ENCODE measurements at regions not wholly inside any gene's neighbourhood (a gene's known extent, or its start where the extent isn't known, plus 50 kb on each side); places are given as distances from the start of the nearest gene placed in this dataset.

DNA sequence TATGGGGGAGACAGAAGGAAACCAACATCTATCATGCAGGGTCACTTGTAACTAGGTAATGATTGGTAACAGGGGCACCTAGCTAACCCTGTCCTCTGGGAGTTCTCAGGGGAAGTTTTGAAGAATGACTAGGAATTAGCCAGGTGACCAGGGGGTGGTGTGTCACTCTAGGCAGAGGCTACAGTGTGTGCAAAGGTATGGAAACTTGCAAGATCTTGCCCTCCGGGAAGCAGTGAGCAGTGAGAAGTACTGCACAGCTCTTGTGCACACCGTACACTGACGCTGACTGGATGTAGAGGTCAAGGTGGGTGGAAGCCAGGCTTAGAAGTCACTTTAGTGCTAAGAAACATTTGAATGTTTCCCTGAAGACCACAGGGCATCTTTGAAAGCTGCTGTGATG is 62.9 kb upstream of the LMO4 start:
- Histone ChIP-seq H3K27me3 (ENCODE audit: low read depth) (no peaks in the 10 kb centered on the region), H3K4me1 (no peaks in the 10 kb centered on the region), H3K27ac (replicated peaks) (no peak overlapping the region), H3K36me3 (no peaks in the 10 kb centered on the region), H3K9me3 (replicated peaks) (no peaks in the 10 kb centered on the region), H3K4me3 (no peak overlapping the region)
- intact Hi-C loops (cut with micrococcal nuclease): no loop called here
- DNase-seq: no peak
- TF ChIP-seq, protein P1, sequence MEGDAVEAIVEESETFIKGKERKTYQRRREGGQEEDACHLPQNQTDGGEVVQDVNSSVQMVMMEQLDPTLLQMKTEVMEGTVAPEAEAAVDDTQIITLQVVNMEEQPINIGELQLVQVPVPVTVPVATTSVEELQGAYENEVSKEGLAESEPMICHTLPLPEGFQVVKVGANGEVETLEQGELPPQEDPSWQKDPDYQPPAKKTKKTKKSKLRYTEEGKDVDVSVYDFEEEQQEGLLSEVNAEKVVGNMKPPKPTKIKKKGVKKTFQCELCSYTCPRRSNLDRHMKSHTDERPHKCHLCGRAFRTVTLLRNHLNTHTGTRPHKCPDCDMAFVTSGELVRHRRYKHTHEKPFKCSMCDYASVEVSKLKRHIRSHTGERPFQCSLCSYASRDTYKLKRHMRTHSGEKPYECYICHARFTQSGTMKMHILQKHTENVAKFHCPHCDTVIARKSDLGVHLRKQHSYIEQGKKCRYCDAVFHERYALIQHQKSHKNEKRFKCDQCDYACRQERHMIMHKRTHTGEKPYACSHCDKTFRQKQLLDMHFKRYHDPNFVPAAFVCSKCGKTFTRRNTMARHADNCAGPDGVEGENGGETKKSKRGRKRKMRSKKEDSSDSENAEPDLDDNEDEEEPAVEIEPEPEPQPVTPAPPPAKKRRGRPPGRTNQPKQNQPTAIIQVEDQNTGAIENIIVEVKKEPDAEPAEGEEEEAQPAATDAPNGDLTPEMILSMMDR (IDR thresholded peaks at IDR 0.05; ENCODE audit: borderline replicate concordance): no peak

DNA sequence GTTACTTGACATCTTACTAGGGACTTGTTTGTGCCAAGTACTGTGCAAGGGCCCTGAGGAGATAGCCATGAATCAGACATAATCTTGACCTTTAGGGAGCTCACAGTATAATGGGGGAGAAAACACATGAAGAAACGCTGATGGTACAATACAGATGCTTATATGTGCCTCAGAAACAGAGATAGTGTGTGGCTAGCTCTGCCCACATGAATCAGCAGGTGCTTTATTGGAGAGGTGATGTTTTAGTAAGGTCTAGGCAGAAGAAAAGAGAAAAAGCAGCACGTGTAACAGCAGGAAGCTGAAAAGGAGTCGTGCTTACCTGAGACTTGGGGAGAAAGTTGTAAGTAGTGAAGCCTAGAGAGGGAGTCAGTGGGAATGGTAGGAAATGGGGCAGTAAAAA is 60.6 kb upstream of the LMO4 start:
- H3K9me3 ChIP-seq (replicated peaks): no peaks in the 10 kb centered on the region
- no peaks in the 10 kb centered on the region for H3K36me3 ChIP-seq
- intact Hi-C loops (cut with micrococcal nuclease): no loop called here
- DNase-seq: no peak
- H3K27ac ChIP-seq (replicated peaks): no peak overlapping the region
- no peaks in the 10 kb centered on the region for H3K4me1 ChIP-seq
- TF ChIP-seq, protein P1 (IDR thresholded peaks at IDR 0.05; ENCODE audit: borderline replicate concordance): no peak
- H3K27me3 ChIP-seq (ENCODE audit: low read depth): no peaks in the 10 kb centered on the region
- H3K4me3 ChIP-seq: no peak overlapping the region

DNA sequence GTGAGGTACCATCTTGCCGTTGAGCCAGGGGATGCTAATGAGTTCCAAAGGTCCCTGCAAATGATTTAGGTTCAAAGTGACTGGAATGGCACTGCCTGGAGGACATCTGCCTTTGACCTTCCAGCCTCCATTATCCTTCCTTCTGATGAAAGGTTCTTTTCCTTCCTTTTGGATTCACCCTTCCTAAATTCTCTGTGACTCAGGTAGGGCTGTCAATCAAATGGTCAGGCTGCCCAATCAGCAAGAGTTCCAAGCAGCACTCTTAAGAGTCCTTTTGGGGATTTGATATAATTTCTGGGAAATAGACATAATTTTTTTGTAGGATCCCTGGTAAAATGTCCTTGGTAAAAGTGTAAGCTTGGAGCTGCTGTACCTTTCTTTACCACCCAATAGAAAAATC is 58.8 kb upstream of the LMO4 start:
- intact Hi-C loops (cut with micrococcal nuclease): no loop called here
- TF ChIP-seq, protein P1 (IDR thresholded peaks at IDR 0.05; ENCODE audit: borderline replicate concordance): no peak
- H3K27me3 ChIP-seq (ENCODE audit: low read depth): no peaks in the 10 kb centered on the region
- no peaks in the 10 kb centered on the region for H3K36me3 ChIP-seq
- no peak overlapping the region for H3K27ac ChIP-seq (replicated peaks)
- no peak overlapping the region for H3K4me3 ChIP-seq
- no peaks in the 10 kb centered on the region for H3K9me3 ChIP-seq (replicated peaks)
- no peaks in the 10 kb centered on the region for H3K4me1 ChIP-seq
- no peak for DNase-seq

DNA sequence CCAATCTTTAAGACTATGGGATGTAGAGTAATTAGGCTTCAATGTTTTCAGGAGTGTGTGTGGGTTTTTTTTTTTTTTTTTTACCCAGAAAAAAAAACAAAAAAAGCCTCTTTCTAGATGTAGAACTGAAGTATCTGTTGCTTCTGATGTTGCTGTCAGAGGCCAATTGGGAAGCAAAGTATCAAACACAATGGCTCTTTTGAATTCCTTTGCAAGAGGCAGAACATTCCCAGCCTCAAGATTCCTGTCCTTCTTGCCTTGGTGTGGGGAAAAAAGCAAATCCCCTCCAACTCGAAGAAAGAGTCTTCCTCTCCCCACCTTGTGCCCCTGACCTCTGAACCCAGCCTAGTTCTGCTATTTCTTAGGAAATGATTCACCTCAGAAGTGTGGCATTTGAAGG is 55.4 kb upstream of the LMO4 start:
- Histone ChIP-seq H3K4me1 (peaks cover 2% of the 10 kb centered on the region), H3K27me3 (ENCODE audit: low read depth) (no peaks in the 10 kb centered on the region), H3K27ac (replicated peaks) (no peak overlapping the region), H3K9me3 (replicated peaks) (no peaks in the 10 kb centered on the region), H3K4me3 (no peak overlapping the region), H3K36me3 (no peaks in the 10 kb centered on the region)
- intact Hi-C loops (cut with micrococcal nuclease): no loop called here
- no peak for DNase-seq
- TF ChIP-seq, protein P1 (IDR thresholded peaks at IDR 0.05; ENCODE audit: borderline replicate concordance): no peak

DNA sequence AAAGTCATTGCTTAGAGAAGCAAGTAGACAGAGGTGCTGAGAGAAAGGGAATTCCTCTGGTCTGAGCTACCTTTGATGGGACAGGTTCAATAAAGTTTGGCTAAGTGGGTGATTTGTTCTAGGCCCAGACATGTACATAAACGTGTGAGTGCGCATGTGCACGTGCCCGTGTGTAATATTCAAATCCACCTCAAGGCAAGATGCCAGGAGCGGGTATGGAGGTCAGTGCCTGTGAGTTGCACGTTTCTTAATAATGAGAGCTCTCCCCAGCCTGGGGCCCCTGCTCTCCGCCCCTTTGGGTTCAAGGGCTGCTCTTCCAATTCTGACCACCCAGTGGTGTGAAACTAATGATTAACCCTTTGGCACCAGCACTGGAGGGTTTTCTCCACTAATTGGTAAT is 53.8 kb upstream of the LMO4 start:
- Histone ChIP-seq H3K27ac (replicated peaks) (no peak overlapping the region), H3K9me3 (replicated peaks) (no peaks in the 10 kb centered on the region), H3K36me3 (no peaks in the 10 kb centered on the region), H3K4me1 (peaks cover 15% of the 10 kb centered on the region), H3K4me3 (no peak overlapping the region), H3K27me3 (ENCODE audit: low read depth) (no peaks in the 10 kb centered on the region)
- TF ChIP-seq, protein P1 (IDR thresholded peaks at IDR 0.05; ENCODE audit: borderline replicate concordance): no peak
- no peak for DNase-seq
- intact Hi-C loops (cut with micrococcal nuclease): no loop called here
